Glutamatergic neuron (in vitro differentiated cells): ENCODE measurements at regions not wholly inside any gene's neighbourhood (a gene's known extent, or its start where the extent isn't known, plus 50 kb on each side); places are given as distances from the start of the nearest gene placed in this dataset.

Experiments
- DNase-seq: peaks from one replicate; pipeline ENCODE4 v3.0.0; 2022
- H3K27ac Mint-ChIP-seq: one replicate; pipeline ENCODE4 v1.8.0; 2020; ENCODE audit warnings: mild to moderate bottlenecking, mixed read lengths, inconsistent platforms; ENCODE audit not compliant: unreplicated experiment
- H3K27me3 Mint-ChIP-seq: one replicate; pipeline ENCODE4 v1.8.0; 2020; ENCODE audit warnings: mild to moderate bottlenecking, moderate library complexity, mixed read lengths, inconsistent platforms; ENCODE audit not compliant: unreplicated experiment
- H3K36me3 Mint-ChIP-seq: one replicate; pipeline ENCODE4 v1.8.0; 2020; ENCODE audit warnings: mild to moderate bottlenecking, mixed read lengths, inconsistent platforms; ENCODE audit not compliant: unreplicated experiment
- H3K4me1 Mint-ChIP-seq: one replicate; pipeline ENCODE4 v1.8.0; 2020; ENCODE audit warnings: mild to moderate bottlenecking, low read depth, mixed read lengths, inconsistent platforms; ENCODE audit not compliant: unreplicated experiment
- H3K4me3 Mint-ChIP-seq: one replicate; pipeline ENCODE4 v1.8.0; 2020; ENCODE audit warnings: mild to moderate bottlenecking, mixed read lengths, inconsistent platforms; ENCODE audit not compliant: unreplicated experiment
- H3K9me3 Mint-ChIP-seq: one replicate; pipeline ENCODE4 v1.8.0; 2020; ENCODE audit warnings: mild to moderate bottlenecking, moderate library complexity, mixed read lengths, inconsistent platforms; ENCODE audit not compliant: unreplicated experiment
- CTCF ChIP-seq: fragments of 200-600 bp; sonication (generic); IDR thresholded peaks from one replicate; pipeline ENCODE4 v1.5.0; 2021; ENCODE audit not compliant: partially characterized antibody, unreplicated experiment

GRCh38 chr3:27923349-27924068, 201.4 kb upstream of the EOMES start:
- no peaks in the 10 kb centered on the region for H3K4me1 Mint-ChIP-seq
- no peaks in the 10 kb centered on the region for H3K36me3 Mint-ChIP-seq
- no peak overlapping the region for H3K27ac Mint-ChIP-seq
- DNase-seq, result no peak
- H3K4me3 Mint-ChIP-seq, result no peak overlapping the region
- no peaks in the 10 kb centered on the region for H3K9me3 Mint-ChIP-seq
- no peak for TF ChIP-seq CTCF
- no peaks in the 10 kb centered on the region for H3K27me3 Mint-ChIP-seq

GRCh38 chr3:27927882-27928281, 205.8 kb upstream of the EOMES start:
- Mint-ChIP-seq H3K4me3 (no peak overlapping the region), H3K27ac (no peak overlapping the region), H3K4me1 (no peaks in the 10 kb centered on the region), H3K27me3 (no peaks in the 10 kb centered on the region), H3K9me3 (no peaks in the 10 kb centered on the region), H3K36me3 (no peaks in the 10 kb centered on the region)
- no peak for TF ChIP-seq CTCF
- DNase-seq, result no peak

- Mint-ChIP-seq H3K27me3 (no peaks in the 10 kb centered on the region), H3K27ac (no peak overlapping the region), H3K4me3 (no peak overlapping the region), H3K36me3 (no peaks in the 10 kb centered on the region), H3K9me3 (no peaks in the 10 kb centered on the region), H3K4me1 (no peaks in the 10 kb centered on the region)
- no peak for TF ChIP-seq CTCF
- DNase-seq, result no peak
Observed at GRCh38 chr3:27930052-27930602, 208.0 kb upstream of the EOMES start.

GRCh38 chr3:27935492-27935891, 213.4 kb upstream of the EOMES start:
- no peak overlapping the region for H3K4me3 Mint-ChIP-seq
- H3K4me1 Mint-ChIP-seq, result no peaks in the 10 kb centered on the region
- DNase-seq, result no peak
- no peaks in the 10 kb centered on the region for H3K27me3 Mint-ChIP-seq
- H3K27ac Mint-ChIP-seq, result no peak overlapping the region
- no peaks in the 10 kb centered on the region for H3K9me3 Mint-ChIP-seq
- TF ChIP-seq CTCF, result no peak
- H3K36me3 Mint-ChIP-seq, result no peaks in the 10 kb centered on the region

- H3K4me3 Mint-ChIP-seq, result no peak overlapping the region
- no peak for TF ChIP-seq CTCF
- H3K4me1 Mint-ChIP-seq, result peaks cover 2% of the 10 kb centered on the region
- no peaks in the 10 kb centered on the region for H3K36me3 Mint-ChIP-seq
- no peaks in the 10 kb centered on the region for H3K27me3 Mint-ChIP-seq
- no peak overlapping the region for H3K27ac Mint-ChIP-seq
- H3K9me3 Mint-ChIP-seq, result peaks cover 2% of the 10 kb centered on the region
- DNase-seq, result no peak
Observed at GRCh38 chr3:27939521-27939920, 217.4 kb upstream of the EOMES start.
